A673 (cell line): ENCODE measurements at regions not wholly inside any gene's neighbourhood (a gene's known extent, or its start where the extent isn't known, plus 50 kb on each side); places are given as distances from the start of the nearest gene placed in this dataset.
"Not testable (repeated sequence)": the region's sequence is repeated elsewhere in the genome, so short reads cannot be mapped to it uniquely, and the experiment has no call there.

Source experiments
- CTCF ChIP-seq: fragments of 300-800, 200-600 bp; sonication (generic); conservative IDR thresholded peaks from 2 replicates; pipeline ENCODE4 v1.5.1; 2017; ENCODE audit warnings: low read depth, mild to moderate bottlenecking, antibody characterized with exemption, low read length, moderate library complexity, mixed read lengths
- EZH2 ChIP-seq: fragments of 200-600 bp; sonication (generic); IDR thresholded peaks from 2 replicates; pipeline ENCODE4 v1.6.1; 2017; ENCODE audit warnings: borderline replicate concordance, low read depth, mild to moderate bottlenecking, mixed read lengths, antibody characterized with exemption, low read length; ENCODE audit not compliant: poor library complexity, severe bottlenecking

GRCh38 chr16:5151409-5151808, 53.8 kb upstream of the EEF2KMT start:
- TF ChIP-seq CTCF, EZH2: not testable (repeated sequence)
